ENCODE measurements at regions not wholly inside any gene's neighbourhood (a gene's known extent, or its start where the extent isn't known, plus 50 kb on each side); places are given as distances from the start of the nearest gene placed in this dataset.

DNA sequence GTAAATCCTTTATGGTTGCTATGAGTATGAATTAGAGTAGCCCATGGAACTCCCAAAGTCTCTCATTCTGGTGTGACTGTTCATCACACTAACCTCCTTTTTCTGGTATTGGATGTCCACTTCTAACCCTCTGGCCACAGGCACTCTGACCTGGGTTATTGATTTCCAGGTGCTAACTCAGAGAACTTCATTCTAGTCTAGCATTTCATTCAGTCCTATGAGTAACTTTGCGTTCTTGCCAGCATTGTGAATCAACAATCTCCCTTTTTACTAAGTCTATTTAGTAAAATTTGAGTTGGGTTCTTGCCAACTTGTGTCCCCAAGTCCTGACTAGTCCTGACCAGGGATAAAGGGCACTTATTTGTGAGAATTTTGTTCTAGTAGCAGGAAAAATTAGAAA, 103.5 kb downstream of the SNX18 start:
- TF ChIP-seq FOXM1 (IDR thresholded peaks at IDR 0.05; ENCODE audit: borderline replicate concordance, low read depth) (no peak), CEBPB (IDR thresholded peaks at IDR 0.05) (no peak), YY1 (IDR thresholded peaks at IDR 0.05; ENCODE audit: low read depth) (no peak), EP300 (IDR thresholded peaks at IDR 0.05; ENCODE audit: borderline replicate concordance) (no peak), RAD21 (IDR thresholded peaks at IDR 0.05; ENCODE audit: low read depth) (no peak)
- TF ChIP-seq, protein P1, sequence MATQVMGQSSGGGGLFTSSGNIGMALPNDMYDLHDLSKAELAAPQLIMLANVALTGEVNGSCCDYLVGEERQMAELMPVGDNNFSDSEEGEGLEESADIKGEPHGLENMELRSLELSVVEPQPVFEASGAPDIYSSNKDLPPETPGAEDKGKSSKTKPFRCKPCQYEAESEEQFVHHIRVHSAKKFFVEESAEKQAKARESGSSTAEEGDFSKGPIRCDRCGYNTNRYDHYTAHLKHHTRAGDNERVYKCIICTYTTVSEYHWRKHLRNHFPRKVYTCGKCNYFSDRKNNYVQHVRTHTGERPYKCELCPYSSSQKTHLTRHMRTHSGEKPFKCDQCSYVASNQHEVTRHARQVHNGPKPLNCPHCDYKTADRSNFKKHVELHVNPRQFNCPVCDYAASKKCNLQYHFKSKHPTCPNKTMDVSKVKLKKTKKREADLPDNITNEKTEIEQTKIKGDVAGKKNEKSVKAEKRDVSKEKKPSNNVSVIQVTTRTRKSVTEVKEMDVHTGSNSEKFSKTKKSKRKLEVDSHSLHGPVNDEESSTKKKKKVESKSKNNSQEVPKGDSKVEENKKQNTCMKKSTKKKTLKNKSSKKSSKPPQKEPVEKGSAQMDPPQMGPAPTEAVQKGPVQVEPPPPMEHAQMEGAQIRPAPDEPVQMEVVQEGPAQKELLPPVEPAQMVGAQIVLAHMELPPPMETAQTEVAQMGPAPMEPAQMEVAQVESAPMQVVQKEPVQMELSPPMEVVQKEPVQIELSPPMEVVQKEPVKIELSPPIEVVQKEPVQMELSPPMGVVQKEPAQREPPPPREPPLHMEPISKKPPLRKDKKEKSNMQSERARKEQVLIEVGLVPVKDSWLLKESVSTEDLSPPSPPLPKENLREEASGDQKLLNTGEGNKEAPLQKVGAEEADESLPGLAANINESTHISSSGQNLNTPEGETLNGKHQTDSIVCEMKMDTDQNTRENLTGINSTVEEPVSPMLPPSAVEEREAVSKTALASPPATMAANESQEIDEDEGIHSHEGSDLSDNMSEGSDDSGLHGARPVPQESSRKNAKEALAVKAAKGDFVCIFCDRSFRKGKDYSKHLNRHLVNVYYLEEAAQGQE (IDR thresholded peaks at IDR 0.05; ENCODE audit: low read depth), result no peak
- TF ChIP-seq, protein P2, sequence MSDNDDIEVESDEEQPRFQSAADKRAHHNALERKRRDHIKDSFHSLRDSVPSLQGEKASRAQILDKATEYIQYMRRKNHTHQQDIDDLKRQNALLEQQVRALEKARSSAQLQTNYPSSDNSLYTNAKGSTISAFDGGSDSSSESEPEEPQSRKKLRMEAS (IDR thresholded peaks at IDR 0.05), result no peak
